Natural killer cell treated with Interleukin-12 subunit alpha and Interleukin-12 subunit beta and Interleukin-15 and Interleukin-18, amount 100 ng/mL, for 72 hours (primary cell): ENCODE measurements at regions not wholly inside any gene's neighbourhood (a gene's known extent, or its start where the extent isn't known, plus 50 kb on each side); places are given as distances from the start of the nearest gene placed in this dataset.

Source experiments
- ATAC-seq, 2 donors: fragments of 150-1000 bp; cut with Tn5 transposase in 1 of 2; sonication (Bioruptor Pico), chemical (Tn5 transposase) in 1 of 2; 2 replicates each; pipeline ENCODE4 v1.10.0; 2021
- DNase-seq: peaks from one replicate; pipeline ENCODE4 v3.0.0; 2022; ENCODE audit warnings: low spot score
- H3K27ac Mint-ChIP-seq, 2 donors: 1 replicate in 1 of 2; 2 replicates in 1 of 2; pipeline ENCODE4 v1.8.0; 2022; ENCODE audit warnings: mixed read lengths in 2 of 2, mild to moderate bottlenecking in 1 of 2, moderate library complexity in 1 of 2
- H3K27me3 Mint-ChIP-seq, 2 donors: 1 replicate in 1 of 2; 2 replicates in 1 of 2; pipeline ENCODE4 v1.8.0; 2022; ENCODE audit warnings: mixed read lengths in 2 of 2
- H3K36me3 Mint-ChIP-seq: one replicate; pipeline ENCODE4 v1.8.0; 2022; ENCODE audit warnings: mixed read lengths
- H3K4me1 Mint-ChIP-seq, 2 donors: 1 replicate in 1 of 2; 2 replicates in 1 of 2; pipeline ENCODE4 v1.8.0; 2022; ENCODE audit warnings: low read depth in 2 of 2, mixed read lengths in 2 of 2, mild to moderate bottlenecking in 1 of 2
- H3K4me3 Mint-ChIP-seq: one replicate; pipeline ENCODE4 v1.8.0; 2022; ENCODE audit warnings: mixed read lengths
- H3K9me3 Mint-ChIP-seq: 2 replicates; pipeline ENCODE4 v1.8.0; 2022; ENCODE audit warnings: mixed read lengths

DNA sequence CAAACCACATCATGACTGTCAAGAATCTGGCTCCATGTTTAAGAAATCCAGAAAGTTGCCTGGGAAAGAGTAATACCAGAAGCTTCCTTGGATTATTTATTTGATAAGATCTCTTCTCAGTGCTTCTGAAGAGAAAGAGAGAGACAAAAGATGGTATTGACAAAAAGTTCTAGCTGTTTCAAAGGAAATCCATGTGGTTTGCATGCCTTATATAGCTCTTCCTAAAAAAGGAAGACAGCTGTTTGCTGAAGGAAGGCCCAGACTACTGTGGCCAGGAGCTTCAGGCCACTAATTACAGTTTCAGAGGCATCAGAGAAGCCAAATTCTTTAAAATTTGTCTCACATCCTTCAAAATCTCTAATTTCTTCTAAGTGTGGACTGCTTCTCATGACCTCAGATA, 565.2 kb upstream of the SLIT2 start:
- H3K36me3 Mint-ChIP-seq = no peaks in the 10 kb centered on the region

DNA sequence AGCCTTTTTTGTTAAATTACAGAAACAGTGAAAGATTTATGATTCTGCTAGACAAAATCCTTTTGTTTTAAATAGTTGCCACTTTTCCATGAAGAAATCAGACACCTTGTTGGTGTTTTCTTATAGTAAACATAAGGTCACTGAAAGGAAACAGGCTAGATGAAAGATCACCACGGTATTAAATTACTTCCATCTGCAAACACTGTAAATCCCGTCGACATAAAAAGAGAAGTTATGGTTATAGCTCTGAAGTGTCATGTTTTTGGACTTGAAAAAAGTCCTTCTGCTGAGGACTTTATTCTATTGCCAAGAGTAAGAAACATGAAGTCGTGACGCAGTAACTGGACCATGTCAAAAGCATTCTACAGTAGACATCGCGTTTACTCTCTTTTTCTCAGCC, 567.6 kb upstream of the SLIT2 start:
- Mint-ChIP-seq H3K4me1 (no peaks in the 10 kb centered on the region), H3K36me3 (no peaks in the 10 kb centered on the region), H3K27ac (no peak overlapping the region), H3K4me3 (no peak overlapping the region), H3K27me3 (no peaks in the 10 kb centered on the region), H3K9me3 (peaks cover 28% of the 10 kb centered on the region)
- ATAC-seq = no peak
- DNase-seq = no peak

More for the DNA sequence above, 565.2 kb upstream of the SLIT2 start:
- Mint-ChIP-seq H3K27me3 (no peaks in the 10 kb centered on the region), H3K9me3 (peaks cover 29% of the 10 kb centered on the region), H3K4me3 (no peak overlapping the region), H3K27ac (no peak overlapping the region), H3K4me1 (no peaks in the 10 kb centered on the region)
- DNase-seq (no peak), ATAC-seq (no peak)

GRCh38 chr4:19683426-19683825, 568.3 kb upstream of the SLIT2 start:
- no peak overlapping the region for H3K27ac Mint-ChIP-seq
- H3K27me3 Mint-ChIP-seq = no peaks in the 10 kb centered on the region
- no peaks in the 10 kb centered on the region for H3K36me3 Mint-ChIP-seq
- no peak for ATAC-seq
- no peak overlapping the region for H3K4me3 Mint-ChIP-seq
- DNase-seq = no peak
- H3K9me3 Mint-ChIP-seq = peaks cover 27% of the 10 kb centered on the region
- no peaks in the 10 kb centered on the region for H3K4me1 Mint-ChIP-seq

- H3K27me3 Mint-ChIP-seq = no peaks in the 10 kb centered on the region
- no peak for ATAC-seq
- peaks cover 4% of the 10 kb centered on the region for H3K36me3 Mint-ChIP-seq
- no peaks in the 10 kb centered on the region for H3K4me1 Mint-ChIP-seq
- H3K27ac Mint-ChIP-seq = no peak overlapping the region
- no peak for DNase-seq
- no peak overlapping the region for H3K4me3 Mint-ChIP-seq
- peaks cover 22% of the 10 kb centered on the region for H3K9me3 Mint-ChIP-seq
These were observed 574.5 kb upstream of the SLIT2 start for GRCh38 chr4:19677211-19677610.

GRCh38 chr4:19675172-19675811, 576.4 kb upstream of the SLIT2 start:
- DNase-seq = no peak
- Mint-ChIP-seq H3K27me3 (no peaks in the 10 kb centered on the region), H3K36me3 (peaks cover 4% of the 10 kb centered on the region), H3K27ac (no peak overlapping the region), H3K9me3 (peaks cover 19% of the 10 kb centered on the region), H3K4me3 (no peak overlapping the region), H3K4me1 (no peaks in the 10 kb centered on the region)
- ATAC-seq = no peak

DNA sequence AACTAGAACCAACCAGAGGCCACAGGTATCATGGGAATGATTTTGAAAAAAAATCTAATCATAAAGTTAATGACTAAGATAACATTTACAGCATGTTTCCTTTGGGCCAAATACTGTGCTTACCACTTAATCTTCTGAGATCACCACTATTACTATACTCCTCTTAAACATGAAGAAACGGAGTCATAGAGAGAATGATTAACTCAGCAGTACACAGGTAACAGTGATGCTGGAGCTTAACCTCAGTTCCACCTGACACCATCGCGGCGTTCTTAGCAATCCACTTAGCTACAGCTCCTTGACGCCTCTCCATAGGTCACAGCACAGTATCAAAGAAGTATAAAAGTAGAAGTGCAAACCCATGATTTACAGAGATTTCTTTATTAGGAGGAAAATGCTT, 592.6 kb upstream of the SLIT2 start:
- ATAC-seq (no peak), DNase-seq (no peak)
- Mint-ChIP-seq H3K4me3 (no peak overlapping the region), H3K9me3 (peaks cover 10% of the 10 kb centered on the region), H3K27me3 (no peaks in the 10 kb centered on the region), H3K36me3 (no peaks in the 10 kb centered on the region), H3K4me1 (no peaks in the 10 kb centered on the region), H3K27ac (no peak overlapping the region)

GRCh38 chr4:19657856-19658255, 593.8 kb upstream of the SLIT2 start:
- DNase-seq (no peak), ATAC-seq (no peak)
- Mint-ChIP-seq H3K27me3 (no peaks in the 10 kb centered on the region), H3K36me3 (no peaks in the 10 kb centered on the region), H3K9me3 (peaks cover 7% of the 10 kb centered on the region), H3K4me3 (no peak overlapping the region), H3K4me1 (no peaks in the 10 kb centered on the region), H3K27ac (no peak overlapping the region)

DNA sequence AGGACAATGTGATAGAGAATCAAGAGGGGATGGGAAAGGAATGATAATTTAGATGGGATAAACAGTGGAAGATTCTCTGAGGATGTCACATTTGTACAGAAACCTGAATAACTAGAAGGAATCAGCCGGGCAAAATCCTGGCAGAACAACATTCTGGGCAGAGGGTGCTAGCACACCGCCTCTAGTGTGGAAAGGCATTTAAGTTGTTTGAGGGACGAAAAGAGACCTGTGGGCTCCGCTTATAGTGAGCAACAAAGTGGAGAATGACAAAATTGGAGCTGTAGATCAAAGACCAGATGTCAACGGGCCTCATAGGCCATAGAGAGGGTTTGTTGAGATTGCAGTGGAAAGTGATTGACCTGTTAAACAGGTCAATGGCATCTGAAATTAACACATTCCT, 596.0 kb upstream of the SLIT2 start:
- Mint-ChIP-seq H3K27me3 (no peaks in the 10 kb centered on the region), H3K36me3 (no peaks in the 10 kb centered on the region), H3K4me1 (no peaks in the 10 kb centered on the region), H3K4me3 (no peak overlapping the region), H3K27ac (no peak overlapping the region), H3K9me3 (peaks cover 15% of the 10 kb centered on the region)
- DNase-seq (no peak), ATAC-seq (no peak)

DNA sequence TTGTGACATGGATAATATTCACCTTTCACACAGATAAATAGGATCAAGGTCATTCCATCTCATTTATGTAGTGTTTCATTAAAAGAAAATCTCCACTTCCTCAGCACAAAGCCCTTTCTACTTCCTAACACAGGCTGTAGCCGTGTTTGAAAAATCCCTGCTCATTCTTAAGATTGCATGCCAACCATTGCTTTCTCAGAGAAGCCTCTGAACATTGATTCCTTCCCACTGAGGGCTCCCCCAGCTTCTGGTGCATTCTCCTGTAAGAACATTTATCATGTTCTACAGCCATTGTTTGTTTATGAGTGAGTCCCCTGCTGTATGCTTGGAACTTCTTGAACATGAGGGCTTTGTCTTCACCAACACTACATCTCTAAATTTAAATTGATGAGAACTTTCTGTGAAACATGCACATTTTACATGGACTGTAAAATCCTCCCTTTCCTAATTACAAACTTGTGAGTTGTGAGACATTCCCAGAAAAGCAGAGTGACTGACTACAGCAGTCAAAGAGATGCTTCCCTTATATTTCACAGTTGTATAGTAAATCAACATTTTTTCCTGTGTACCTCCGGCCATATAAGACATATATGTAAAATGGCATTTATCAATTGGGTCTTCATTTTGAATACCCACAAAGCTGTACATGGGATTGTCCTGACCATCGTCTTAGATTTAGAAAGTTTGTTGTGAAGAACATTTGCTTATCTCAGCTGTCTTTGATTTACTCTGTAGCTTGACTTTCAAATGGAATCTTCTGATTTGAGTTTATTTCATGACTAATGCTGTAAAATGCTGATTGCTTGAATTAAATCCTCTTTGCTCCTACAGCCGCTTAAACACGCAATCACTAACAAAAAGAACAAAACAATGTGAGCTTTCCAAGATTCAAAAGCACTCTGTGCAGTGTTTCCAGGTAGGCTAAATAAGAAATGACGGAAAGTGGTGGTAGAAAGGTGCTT, 600.5 kb upstream of the SLIT2 start:
- H3K9me3 Mint-ChIP-seq = peaks cover 26% of the 10 kb centered on the region
- no peak for DNase-seq
- no peak overlapping the region for H3K27ac Mint-ChIP-seq
- H3K4me1 Mint-ChIP-seq = no peaks in the 10 kb centered on the region
- H3K4me3 Mint-ChIP-seq = no peak overlapping the region
- no peaks in the 10 kb centered on the region for H3K27me3 Mint-ChIP-seq
- no peak for ATAC-seq
- peaks cover 11% of the 10 kb centered on the region for H3K36me3 Mint-ChIP-seq

DNA sequence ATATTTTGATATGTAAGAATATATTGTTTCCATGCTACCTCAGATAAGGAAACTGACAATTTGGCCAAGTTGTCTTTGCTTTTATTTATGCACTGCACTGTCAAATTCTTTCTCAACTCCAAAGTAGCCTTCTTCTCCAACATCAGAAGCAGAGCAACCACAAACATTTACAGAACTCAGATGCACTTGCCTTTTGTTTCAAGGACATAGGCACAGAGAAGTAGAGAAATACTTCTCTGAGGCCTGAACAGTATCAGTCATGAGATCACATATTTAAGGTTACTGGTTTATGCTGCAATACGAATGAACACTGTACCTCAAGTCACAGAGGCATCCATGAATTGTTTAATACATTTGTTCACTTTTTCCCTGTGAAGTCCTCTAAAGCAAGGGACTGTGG, 606.1 kb upstream of the SLIT2 start:
- Mint-ChIP-seq H3K9me3 (peaks cover 25% of the 10 kb centered on the region), H3K36me3 (peaks cover 11% of the 10 kb centered on the region), H3K27ac (no peak overlapping the region), H3K4me1 (no peaks in the 10 kb centered on the region), H3K27me3 (no peaks in the 10 kb centered on the region), H3K4me3 (no peak overlapping the region)
- DNase-seq = no peak
- no peak for ATAC-seq

DNA sequence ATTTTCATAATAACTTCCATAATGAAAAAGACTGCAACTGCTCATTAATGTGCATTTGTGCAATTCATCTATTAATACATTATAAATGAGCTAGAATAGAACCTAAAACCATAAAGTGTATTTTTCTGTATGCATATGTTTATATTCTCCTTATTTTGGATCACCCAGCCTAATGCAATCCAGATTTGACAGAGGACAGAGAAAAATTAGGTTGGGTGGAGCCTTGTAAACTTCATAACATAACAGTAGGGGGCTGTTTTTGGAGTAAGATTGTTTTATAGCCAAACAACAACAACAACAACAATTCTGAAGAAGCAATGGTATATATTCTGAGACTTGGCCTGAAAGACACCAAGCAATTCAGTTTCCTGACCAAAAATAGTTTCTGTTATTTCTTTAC, 615.3 kb upstream of the SLIT2 start:
- Mint-ChIP-seq H3K36me3 (no peaks in the 10 kb centered on the region), H3K9me3 (peaks cover 3% of the 10 kb centered on the region), H3K4me3 (no peak overlapping the region), H3K27ac (no peak overlapping the region), H3K4me1 (no peaks in the 10 kb centered on the region), H3K27me3 (no peaks in the 10 kb centered on the region)
- DNase-seq (no peak), ATAC-seq (no peak)

- H3K36me3 Mint-ChIP-seq = no peaks in the 10 kb centered on the region
- DNase-seq (no peak), ATAC-seq (no peak)
- peaks cover 8% of the 10 kb centered on the region for H3K9me3 Mint-ChIP-seq
- no peaks in the 10 kb centered on the region for H3K4me1 Mint-ChIP-seq
- no peak overlapping the region for H3K4me3 Mint-ChIP-seq
- H3K27ac Mint-ChIP-seq = no peak overlapping the region
- no peaks in the 10 kb centered on the region for H3K27me3 Mint-ChIP-seq
These were observed 619.9 kb upstream of the SLIT2 start for GRCh38 chr4:19631814-19632213.

DNA sequence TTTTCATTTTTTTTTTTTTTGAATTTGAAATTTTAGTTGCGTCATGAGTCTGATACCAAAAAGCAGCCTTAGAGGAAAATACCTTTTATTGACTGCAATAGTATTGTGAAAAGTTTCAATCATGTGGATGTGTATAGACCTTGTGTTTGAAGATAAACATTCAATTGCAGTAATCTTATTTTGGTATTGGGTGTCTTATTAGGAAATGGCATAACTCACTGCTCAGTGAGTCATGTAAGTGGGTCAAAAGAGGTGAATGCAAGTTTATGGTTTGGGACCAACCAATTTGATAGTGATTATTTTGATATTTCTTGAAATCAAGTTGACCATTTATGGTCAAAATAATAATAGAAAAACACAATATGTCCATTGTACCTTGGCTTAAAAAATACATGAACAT, 627.8 kb upstream of the SLIT2 start:
- no peak for ATAC-seq
- no peak for DNase-seq
- H3K27me3 Mint-ChIP-seq = no peaks in the 10 kb centered on the region
- peaks cover 18% of the 10 kb centered on the region for H3K9me3 Mint-ChIP-seq
- H3K36me3 Mint-ChIP-seq = peaks cover 6% of the 10 kb centered on the region
- no peak overlapping the region for H3K27ac Mint-ChIP-seq
- H3K4me3 Mint-ChIP-seq = no peak overlapping the region
- no peaks in the 10 kb centered on the region for H3K4me1 Mint-ChIP-seq

DNA sequence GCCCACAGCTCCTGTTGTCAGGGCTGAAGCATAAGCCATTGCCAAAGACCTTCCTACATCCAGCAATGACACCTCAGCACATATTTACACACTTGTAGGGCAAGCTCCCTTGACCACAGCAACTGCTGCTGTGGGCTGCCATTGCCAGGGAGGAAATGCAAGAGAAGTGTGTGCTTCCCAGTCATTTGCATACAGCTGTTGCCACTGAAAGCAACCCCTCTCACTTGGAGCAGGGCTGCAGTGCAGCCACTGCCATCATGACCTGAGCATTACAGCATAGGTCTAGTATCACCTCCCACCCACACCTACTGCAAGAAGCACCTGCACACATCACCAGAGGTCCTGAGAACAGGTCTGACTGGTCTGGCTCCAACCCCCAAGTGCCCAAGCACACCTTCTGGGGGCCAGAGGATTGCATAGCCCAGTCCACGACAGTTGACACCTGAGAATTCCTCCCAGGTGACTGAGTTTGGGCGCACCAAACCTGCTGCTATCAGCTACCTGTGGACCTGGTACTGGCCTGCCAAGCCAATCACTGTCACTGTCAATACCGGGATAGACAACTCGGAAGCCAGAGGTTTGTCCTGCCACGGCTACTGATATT, 636.5 kb upstream of the SLIT2 start:
- DNase-seq = no peak
- H3K9me3 Mint-ChIP-seq = peaks cover 19% of the 10 kb centered on the region
- no peaks in the 10 kb centered on the region for H3K36me3 Mint-ChIP-seq
- no peak overlapping the region for H3K4me3 Mint-ChIP-seq
- no peak for ATAC-seq
- no peaks in the 10 kb centered on the region for H3K27me3 Mint-ChIP-seq
- no peak overlapping the region for H3K27ac Mint-ChIP-seq
- H3K4me1 Mint-ChIP-seq = no peaks in the 10 kb centered on the region
